22Rv1 (cell line): ENCODE measurements at regions not wholly inside any gene's neighbourhood (a gene's known extent, or its start where the extent isn't known, plus 50 kb on each side); places are given as distances from the start of the nearest gene placed in this dataset.

Experiments
- ZFX ChIP-seq: fragments of 450-650 bp; IDR thresholded peaks from 2 replicates; pipeline ENCODE4 v1.6.1; 2017; ENCODE audit warnings: antibody characterized with exemption, borderline replicate concordance
- TF ChIP-seq, protein P1 (sequence below): fragments of 450-650 bp; IDR thresholded peaks from 2 replicates; pipeline ENCODE4 v1.5.1; 2017; ENCODE audit warnings: mild to moderate bottlenecking

- TF ChIP-seq, protein P1, sequence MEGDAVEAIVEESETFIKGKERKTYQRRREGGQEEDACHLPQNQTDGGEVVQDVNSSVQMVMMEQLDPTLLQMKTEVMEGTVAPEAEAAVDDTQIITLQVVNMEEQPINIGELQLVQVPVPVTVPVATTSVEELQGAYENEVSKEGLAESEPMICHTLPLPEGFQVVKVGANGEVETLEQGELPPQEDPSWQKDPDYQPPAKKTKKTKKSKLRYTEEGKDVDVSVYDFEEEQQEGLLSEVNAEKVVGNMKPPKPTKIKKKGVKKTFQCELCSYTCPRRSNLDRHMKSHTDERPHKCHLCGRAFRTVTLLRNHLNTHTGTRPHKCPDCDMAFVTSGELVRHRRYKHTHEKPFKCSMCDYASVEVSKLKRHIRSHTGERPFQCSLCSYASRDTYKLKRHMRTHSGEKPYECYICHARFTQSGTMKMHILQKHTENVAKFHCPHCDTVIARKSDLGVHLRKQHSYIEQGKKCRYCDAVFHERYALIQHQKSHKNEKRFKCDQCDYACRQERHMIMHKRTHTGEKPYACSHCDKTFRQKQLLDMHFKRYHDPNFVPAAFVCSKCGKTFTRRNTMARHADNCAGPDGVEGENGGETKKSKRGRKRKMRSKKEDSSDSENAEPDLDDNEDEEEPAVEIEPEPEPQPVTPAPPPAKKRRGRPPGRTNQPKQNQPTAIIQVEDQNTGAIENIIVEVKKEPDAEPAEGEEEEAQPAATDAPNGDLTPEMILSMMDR: no peak
- no peak for TF ChIP-seq ZFX
Observed at GRCh38 chr4:30553151-30553550, 167.0 kb upstream of the PCDH7 start.
